ENCODE measurements at regions not wholly inside any gene's neighbourhood (a gene's known extent, or its start where the extent isn't known, plus 50 kb on each side); places are given as distances from the start of the nearest gene placed in this dataset.

DNA sequence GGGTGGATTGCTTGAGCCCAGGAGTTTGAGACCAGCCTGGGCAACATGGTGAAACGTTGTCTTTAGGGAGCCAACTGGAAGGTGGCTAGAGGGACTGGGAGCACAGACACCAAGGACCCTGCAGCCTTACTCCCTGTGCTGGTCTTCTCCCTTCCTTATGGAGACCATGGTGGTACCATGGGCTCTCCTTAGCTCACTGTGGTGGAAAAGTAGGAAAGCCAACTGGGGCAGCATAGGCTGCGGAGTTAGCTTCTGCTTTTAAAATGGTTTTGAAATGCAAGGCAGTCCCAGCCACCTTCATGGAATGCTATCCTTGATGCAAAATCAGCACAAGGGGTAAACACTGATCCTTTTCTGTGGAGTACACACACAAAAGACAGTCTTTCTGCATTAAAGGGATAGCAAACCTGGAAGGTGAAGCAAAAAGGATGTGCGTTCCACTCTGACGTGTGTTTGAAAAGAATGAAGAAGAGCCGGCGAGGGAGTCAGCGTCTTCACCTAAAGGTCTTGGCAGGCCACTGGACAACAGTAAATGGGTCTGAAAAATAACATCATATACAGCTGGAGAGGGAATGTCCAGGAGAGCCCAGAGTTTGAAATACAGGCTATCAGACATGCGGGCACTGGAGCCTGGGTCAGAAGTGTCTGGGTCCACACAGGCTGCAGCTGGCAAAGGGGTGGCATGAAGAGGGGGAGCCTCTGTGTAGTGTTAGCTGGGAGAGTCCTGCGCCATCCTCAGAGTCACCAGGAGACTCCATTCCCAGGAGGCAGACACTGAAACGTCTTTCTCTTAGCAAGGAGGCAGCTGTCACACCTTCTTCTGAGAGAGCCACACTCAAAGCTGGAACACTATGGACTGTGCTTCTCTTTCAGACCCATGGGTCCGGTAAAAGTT is 58.5 kb downstream of the GPR6 start:
- Histone ChIP-seq H2BK12ac (ENCODE audit: low read length) (no peak overlapping the region), H2BK5ac (ENCODE audit: low read length) (no peak overlapping the region), H4K91ac (ENCODE audit: low read depth, low read length, poor library complexity) (no peak overlapping the region), H3K4ac (ENCODE audit: low read length) (no peak overlapping the region), H2BK120ac (ENCODE audit: low read depth, low read length) (no peak overlapping the region), H4K8ac (ENCODE audit: low read depth, low read length) (no peak overlapping the region), H3K4me1 (ENCODE audit: control insufficient read depth in 2 of 2, insufficient read depth in 1 of 2, low read depth in 1 of 2, low read length in 2 of 2) (peaks cover 0 to 2% of the 10 kb centered on the region in 2 donors), H3K9ac (ENCODE audit: low read depth, low read length, poor library complexity) (no peak overlapping the region), H3K18ac (ENCODE audit: low read length) (no peak overlapping the region), H3K9me3 (replicated peaks in 1 of 2; ENCODE audit: control insufficient read depth in 2 of 2, insufficient read depth in 1 of 2, low read depth in 1 of 2, low read length in 2 of 2) (no peaks in the 10 kb centered on the region), H3K4me3 (ENCODE audit: low read length in 2 of 2) (no peak overlapping the region), H3K4me2 (ENCODE audit: insufficient read depth, low read length, poor library complexity, severe bottlenecking) (no peak overlapping the region), H2AFZ (ENCODE audit: low read length) (no peak overlapping the region), H3K36me3 (replicated peaks in 1 of 2; ENCODE audit: control insufficient read depth in 2 of 2, insufficient read depth in 2 of 2, low read length in 2 of 2) (no peaks in the 10 kb centered on the region), H3K79me1 (ENCODE audit: low read depth, low read length) (no peaks in the 10 kb centered on the region), H3K14ac (ENCODE audit: low read length) (no peak overlapping the region), H2BK15ac (ENCODE audit: low read length) (no peak overlapping the region), H2AK5ac (ENCODE audit: low read depth, low read length) (no peak overlapping the region), H3K27ac (replicated peaks; ENCODE audit: low read length) (no peak overlapping the region), H3K23ac (ENCODE audit: low read depth, low read length, poor library complexity) (no peak overlapping the region), H3K27me3 (ENCODE audit: control insufficient read depth in 3 of 3, insufficient read depth in 3 of 3, low read depth in 1 of 3, low read length in 3 of 3) (peaks cover 0 to 19% (median 0%) of the 10 kb centered on the region in 3 experiments)
- WGBS, 2 donors (ENCODE audit: extremely low coverage in 2 of 2, insufficient read length in 2 of 2, insufficient replicate concordance in 1 of 2) = no CpG with 5 or more reads among the region's 11 CpGs
- no peak for DNase-seq (ENCODE audit: low spot score)

DNA sequence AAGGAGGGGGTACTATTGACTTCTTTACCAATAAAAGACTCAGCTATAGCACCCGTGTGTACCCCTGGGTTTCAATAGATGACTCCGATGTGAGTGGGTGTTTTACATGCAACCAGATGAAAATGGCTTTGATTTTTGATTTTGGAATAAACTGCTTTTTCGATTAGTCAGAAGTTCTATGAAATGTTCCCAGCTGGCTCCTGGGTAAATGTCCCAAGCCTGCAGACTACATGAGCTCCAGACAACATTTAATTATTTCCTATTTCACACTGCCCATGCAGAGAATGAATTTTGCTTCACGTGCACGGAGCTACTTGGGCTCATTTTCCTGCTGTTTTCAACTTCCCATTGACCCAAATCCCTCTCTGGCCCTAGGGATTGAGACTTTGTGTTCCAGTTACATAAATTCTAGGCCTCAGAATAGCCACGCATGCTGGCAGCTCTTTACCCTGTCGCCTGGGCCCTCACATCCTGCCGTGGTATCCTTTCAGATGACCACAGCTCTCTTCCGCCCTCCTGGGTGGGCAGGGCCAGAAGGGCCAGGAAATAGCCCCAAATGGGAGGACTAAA is 59.7 kb downstream of the GPR6 start:
- peak overlapping the region; percentile 58 for H4K8ac ChIP-seq (ENCODE audit: low read depth, low read length)
- H2AK5ac ChIP-seq (ENCODE audit: low read depth, low read length) = no peak overlapping the region
- H2BK5ac ChIP-seq (ENCODE audit: low read length) = no peak overlapping the region
- no peak for DNase-seq (ENCODE audit: low spot score)
- H2BK12ac ChIP-seq (ENCODE audit: low read length) = no peak overlapping the region
- no peak overlapping the region for H3K9ac ChIP-seq (ENCODE audit: low read depth, low read length, poor library complexity)
- no peak overlapping the region for H2BK15ac ChIP-seq (ENCODE audit: low read length)
- H3K79me1 ChIP-seq (ENCODE audit: low read depth, low read length) = no peaks in the 10 kb centered on the region
- no CpG with 5 or more reads among the region's 9 CpGs for WGBS, 2 donors (ENCODE audit: extremely low coverage in 2 of 2, insufficient read length in 2 of 2, insufficient replicate concordance in 1 of 2)
- no peak overlapping the region for H2BK120ac ChIP-seq (ENCODE audit: low read depth, low read length)
- no peak overlapping the region for H4K91ac ChIP-seq (ENCODE audit: low read depth, low read length, poor library complexity)
- no peaks in the 10 kb centered on the region for H3K36me3 ChIP-seq (replicated peaks in 1 of 2; ENCODE audit: control insufficient read depth in 2 of 2, insufficient read depth in 2 of 2, low read length in 2 of 2)
- no peak overlapping the region for H3K14ac ChIP-seq (ENCODE audit: low read length)
- H3K4me2 ChIP-seq (ENCODE audit: insufficient read depth, low read length, poor library complexity, severe bottlenecking) = no peak overlapping the region
- H3K23ac ChIP-seq (ENCODE audit: low read depth, low read length, poor library complexity) = no peak overlapping the region
- no peaks in the 10 kb centered on the region for H3K9me3 ChIP-seq (replicated peaks in 1 of 2; ENCODE audit: control insufficient read depth in 2 of 2, insufficient read depth in 1 of 2, low read depth in 1 of 2, low read length in 2 of 2)
- peaks cover 0 to 19% (median 0%) of the 10 kb centered on the region in 3 experiments for H3K27me3 ChIP-seq (ENCODE audit: control insufficient read depth in 3 of 3, insufficient read depth in 3 of 3, low read depth in 1 of 3, low read length in 3 of 3)
- H3K4me1 ChIP-seq (ENCODE audit: control insufficient read depth in 2 of 2, insufficient read depth in 1 of 2, low read depth in 1 of 2, low read length in 2 of 2) = peaks cover 0 to 2% of the 10 kb centered on the region in 2 donors
- H3K4me3 ChIP-seq (ENCODE audit: low read length in 2 of 2) = no peak overlapping the region
- H2AFZ ChIP-seq (ENCODE audit: low read length) = no peak overlapping the region
- H3K4ac ChIP-seq (ENCODE audit: low read length) = no peak overlapping the region
- no peak overlapping the region for H3K18ac ChIP-seq (ENCODE audit: low read length)
- no peak overlapping the region for H3K27ac ChIP-seq (replicated peaks; ENCODE audit: low read length)

- no peak overlapping the region for H3K4ac ChIP-seq (ENCODE audit: low read length)
- H4K8ac ChIP-seq (ENCODE audit: low read depth, low read length) = no peak overlapping the region
- no CpG with 5 or more reads among the region's 7 CpGs for WGBS, 2 donors (ENCODE audit: extremely low coverage in 2 of 2, insufficient read length in 2 of 2, insufficient replicate concordance in 1 of 2)
- no peak overlapping the region for H3K23ac ChIP-seq (ENCODE audit: low read depth, low read length, poor library complexity)
- no peak overlapping the region for H2BK5ac ChIP-seq (ENCODE audit: low read length)
- H3K27me3 ChIP-seq (ENCODE audit: control insufficient read depth in 3 of 3, insufficient read depth in 3 of 3, low read depth in 1 of 3, low read length in 3 of 3) = peaks cover 0 to 9% (median 0%) of the 10 kb centered on the region in 3 experiments
- peak; percentile 87 for DNase-seq (ENCODE audit: low spot score)
- H3K14ac ChIP-seq (ENCODE audit: low read length) = no peak overlapping the region
- no peak overlapping the region for H2AK5ac ChIP-seq (ENCODE audit: low read depth, low read length)
- no peaks in the 10 kb centered on the region for H3K36me3 ChIP-seq (replicated peaks in 1 of 2; ENCODE audit: control insufficient read depth in 2 of 2, insufficient read depth in 2 of 2, low read length in 2 of 2)
- no peak overlapping the region for H3K18ac ChIP-seq (ENCODE audit: low read length)
- no peak overlapping the region for H2BK120ac ChIP-seq (ENCODE audit: low read depth, low read length)
- H3K4me1 ChIP-seq (ENCODE audit: control insufficient read depth in 2 of 2, insufficient read depth in 1 of 2, low read depth in 1 of 2, low read length in 2 of 2) = peaks cover 0 to 2% of the 10 kb centered on the region in 2 donors
- H3K4me3 ChIP-seq (ENCODE audit: low read length in 2 of 2) = no peak overlapping the region
- H3K9ac ChIP-seq (ENCODE audit: low read depth, low read length, poor library complexity) = no peak overlapping the region
- no peak overlapping the region for H4K91ac ChIP-seq (ENCODE audit: low read depth, low read length, poor library complexity)
- peak overlapping the region; percentile 67 for H3K4me2 ChIP-seq (ENCODE audit: insufficient read depth, low read length, poor library complexity, severe bottlenecking)
- peak overlapping the region; percentile 79 for H2AFZ ChIP-seq (ENCODE audit: low read length)
- H2BK12ac ChIP-seq (ENCODE audit: low read length) = no peak overlapping the region
- no peak overlapping the region for H2BK15ac ChIP-seq (ENCODE audit: low read length)
- no peak overlapping the region for H3K27ac ChIP-seq (replicated peaks; ENCODE audit: low read length)
- H3K79me1 ChIP-seq (ENCODE audit: low read depth, low read length) = no peaks in the 10 kb centered on the region
- no peaks in the 10 kb centered on the region for H3K9me3 ChIP-seq (replicated peaks in 1 of 2; ENCODE audit: control insufficient read depth in 2 of 2, insufficient read depth in 1 of 2, low read depth in 1 of 2, low read length in 2 of 2)
Observed at GRCh38 chr6:110039364-110039980, 61.4 kb downstream of the GPR6 start.

- no peak overlapping the region for H3K9ac ChIP-seq (ENCODE audit: low read depth, low read length, poor library complexity)
- no peak overlapping the region for H3K18ac ChIP-seq (ENCODE audit: low read length)
- peak overlapping the region; percentile 67 for H3K4me2 ChIP-seq (ENCODE audit: insufficient read depth, low read length, poor library complexity, severe bottlenecking)
- H3K23ac ChIP-seq (ENCODE audit: low read depth, low read length, poor library complexity) = no peak overlapping the region
- H3K9me3 ChIP-seq (replicated peaks in 1 of 2; ENCODE audit: control insufficient read depth in 2 of 2, insufficient read depth in 1 of 2, low read depth in 1 of 2, low read length in 2 of 2) = no peaks in the 10 kb centered on the region
- no peak overlapping the region for H2BK12ac ChIP-seq (ENCODE audit: low read length)
- H3K4me3 ChIP-seq (ENCODE audit: low read length in 2 of 2) = no peak overlapping the region
- H3K27me3 ChIP-seq (ENCODE audit: control insufficient read depth in 3 of 3, insufficient read depth in 3 of 3, low read depth in 1 of 3, low read length in 3 of 3) = peaks cover 0 to 6% (median 0%) of the 10 kb centered on the region in 3 experiments
- H3K4me1 ChIP-seq (ENCODE audit: control insufficient read depth in 2 of 2, insufficient read depth in 1 of 2, low read depth in 1 of 2, low read length in 2 of 2) = peaks cover 0 to 2% of the 10 kb centered on the region in 2 donors
- no peak overlapping the region for H2BK120ac ChIP-seq (ENCODE audit: low read depth, low read length)
- no peaks in the 10 kb centered on the region for H3K79me1 ChIP-seq (ENCODE audit: low read depth, low read length)
- H2BK5ac ChIP-seq (ENCODE audit: low read length) = no peak overlapping the region
- peak overlapping the region; percentile 79 for H2AFZ ChIP-seq (ENCODE audit: low read length)
- H3K14ac ChIP-seq (ENCODE audit: low read length) = no peak overlapping the region
- H2BK15ac ChIP-seq (ENCODE audit: low read length) = no peak overlapping the region
- no peaks in the 10 kb centered on the region for H3K36me3 ChIP-seq (replicated peaks in 1 of 2; ENCODE audit: control insufficient read depth in 2 of 2, insufficient read depth in 2 of 2, low read length in 2 of 2)
- no peak overlapping the region for H3K4ac ChIP-seq (ENCODE audit: low read length)
- H4K91ac ChIP-seq (ENCODE audit: low read depth, low read length, poor library complexity) = no peak overlapping the region
- no peak for DNase-seq (ENCODE audit: low spot score)
- no CpG with 5 or more reads among the region's 15 CpGs for WGBS, 2 donors (ENCODE audit: extremely low coverage in 2 of 2, insufficient read length in 2 of 2, insufficient replicate concordance in 1 of 2)
- no peak overlapping the region for H2AK5ac ChIP-seq (ENCODE audit: low read depth, low read length)
- no peak overlapping the region for H4K8ac ChIP-seq (ENCODE audit: low read depth, low read length)
- no peak overlapping the region for H3K27ac ChIP-seq (replicated peaks; ENCODE audit: low read length)
Observed at GRCh38 chr6:110039981-110040383, 61.9 kb downstream of the GPR6 start.
